GM12878 (cell line): ENCODE measurements at regions not wholly inside any gene's neighbourhood (a gene's known extent, or its start where the extent isn't known, plus 50 kb on each side); places are given as distances from the start of the nearest gene placed in this dataset.

Source experiments
- ATAC-seq: fragments of 200-7000 bp; cut with Tn5 transposase; 3 replicates; pipeline ENCODE4 v1.9.1; 2020; ENCODE audit warnings: mild to moderate bottlenecking, moderate library complexity
- BruUV-seq: library from RNA; stranded (reverse); fragments of 400-500 nt; replicated peaks from 2 replicates; lab custom pipeline; 2021; lab: Mats Ljungman, UMichigan
- CTCF ChIA-PET: fragments of 300-600 bp; sonication (Branson Sonifier 250); formaldehyde crosslinking; extraction: SDS; loops from one replicate; lab custom pipeline; 2021; ENCODE audit warnings: inconsistent platforms; lab: Yijun Ruan, JAX
- POLR2A ChIA-PET: fragments of 350-600 bp; formaldehyde crosslinking; extraction: SDS; loops from one replicate; lab custom pipeline; 2021; ENCODE audit warnings: inconsistent platforms; lab: Charles Lee
- RAD21 ChIA-PET: fragments of 300-600 bp; sonication (Branson Sonifier 250); formaldehyde crosslinking; loops from one replicate; lab custom pipeline; 2023; ENCODE audit warnings: antibody characterized with exemption; ENCODE audit not compliant: unreplicated experiment; lab: Charles Lee
- SMC1A ChIA-PET: fragments of 300-600 bp; sonication (Branson Sonifier 250); formaldehyde crosslinking; loops from one replicate; lab custom pipeline; 2023; ENCODE audit not compliant: unreplicated experiment, uncharacterized antibody; lab: Charles Lee
- DNase-seq: peaks from one replicate; pipeline ENCODE4 v3.0.0-alpha.2; 2011; ENCODE audit warnings: low read depth, low spot score
- FAIRE-seq: peaks from 3 replicates; lab custom pipeline; 2011; peaks lifted over from hg19 to GRCh38; lab: Jason Lieb, UNC
- H2AFZ ChIP-seq: 2 replicates; pipeline ENCODE4 v1.6.0; 2011; ENCODE audit warnings: low read depth, low read length, control low read depth; ENCODE audit not compliant: control insufficient read depth
- H3K27ac ChIP-seq: 2 replicates; pipeline ENCODE4 v1.5.1; 2011; ENCODE audit warnings: control low read depth; ENCODE audit not compliant: control insufficient read depth, insufficient read depth
- H3K27me3 ChIP-seq, 2 experiments: replicated peaks in 1 of 2; 2 replicates each; pipeline versions ENCODE4 v1.6.0 to v1.6.1; 2011; ENCODE audit warnings: low read length in 1 of 2; ENCODE audit not compliant: control insufficient read depth in 2 of 2, insufficient read depth in 2 of 2
- H3K36me3 ChIP-seq, 2 experiments: 2 replicates each; pipeline ENCODE4 v1.5.1; 2011; ENCODE audit warnings: low read length in 1 of 2; ENCODE audit not compliant: control insufficient read depth in 2 of 2, insufficient read depth in 2 of 2
- H3K4me1 ChIP-seq: 2 replicates; pipeline ENCODE4 v1.6.1; 2011; ENCODE audit warnings: mild to moderate bottlenecking, low read length, moderate library complexity, mixed read lengths; ENCODE audit not compliant: control insufficient read depth, insufficient read depth
- H3K4me2 ChIP-seq: 2 replicates; pipeline ENCODE4 v1.6.0; 2011; ENCODE audit warnings: control low read depth; ENCODE audit not compliant: control insufficient read depth, insufficient read depth
- H3K4me3 ChIP-seq: fragments of 200-600 bp; sonication (generic); 2 replicates; pipeline ENCODE4 v1.5.1; 2016
- H3K79me2 ChIP-seq: 2 replicates; pipeline ENCODE4 v1.6.0; 2011; ENCODE audit warnings: low read length; ENCODE audit not compliant: control insufficient read depth, insufficient read depth
- H3K9ac ChIP-seq: 2 replicates; pipeline ENCODE4 v1.8.0; 2011; ENCODE audit warnings: low read length, control low read depth, mixed read lengths; ENCODE audit not compliant: control insufficient read depth, insufficient read depth
- H3K9me3 ChIP-seq: replicated peaks from 3 replicates; pipeline ENCODE4 v1.5.1; 2011; ENCODE audit warnings: mild to moderate bottlenecking, low read length; ENCODE audit not compliant: control insufficient read depth, insufficient read depth
- H4K20me1 ChIP-seq: 2 replicates; pipeline ENCODE4 v1.6.0; 2011; ENCODE audit not compliant: control insufficient read depth, insufficient read depth
- ASH2L ChIP-seq: fragments of 300-600, 200-600 bp; sonication (generic); IDR thresholded peaks from 2 replicates; pipeline ENCODE4 v1.6.1; 2017; ENCODE audit warnings: low read depth, mild to moderate bottlenecking, borderline replicate concordance
- BRCA1 ChIP-seq: IDR thresholded peaks from 2 replicates; pipeline ENCODE4 v1.6.1; 2011; ENCODE audit warnings: low read depth, low read length, improper control_type of control experiment
- E2F8 ChIP-seq: fragments of 450-650 bp; IDR thresholded peaks from 2 replicates; pipeline ENCODE4 v1.6.1; 2018; ENCODE audit warnings: mild to moderate bottlenecking, low read depth, moderate library complexity; ENCODE audit not compliant: partially characterized antibody
- EZH2 ChIP-seq: IDR thresholded peaks from 2 replicates; pipeline ENCODE4 v1.6.1; 2012; ENCODE audit warnings: low read depth, mild to moderate bottlenecking, control low read depth, inconsistent platforms, low read length, borderline replicate concordance; ENCODE audit not compliant: control insufficient read depth
- HDAC6 ChIP-seq: fragments of 200-600 bp; sonication (generic); IDR thresholded peaks from one replicate; pipeline ENCODE4 v1.8.0; 2017; ENCODE audit warnings: antibody characterized with exemption; ENCODE audit not compliant: unreplicated experiment
- MAX ChIP-seq: IDR thresholded peaks from 2 replicates; pipeline ENCODE4 v1.6.1; 2012; ENCODE audit warnings: low read depth, low read length, improper control_type of control experiment
- MTA3 ChIP-seq: IDR thresholded peaks from 2 replicates; pipeline ENCODE4 v1.6.1; 2012; ENCODE audit warnings: low read length, inconsistent platforms, borderline replicate concordance
- RAD51 ChIP-seq: fragments of 450-650 bp; IDR thresholded peaks from 2 replicates; pipeline ENCODE4 v1.6.1; 2016; ENCODE audit warnings: moderate library complexity, mild to moderate bottlenecking, inconsistent platforms
- SMAD5 ChIP-seq: IDR thresholded peaks from 2 replicates; pipeline ENCODE4 v1.6.1; 2016; ENCODE audit warnings: antibody characterized with exemption, low read depth
- TCF7 ChIP-seq: IDR thresholded peaks from 2 replicates; pipeline ENCODE4 v1.6.1; 2014; ENCODE audit warnings: antibody characterized with exemption, borderline replicate concordance
- USF1 ChIP-seq: IDR thresholded peaks from 2 replicates; pipeline ENCODE4 v1.6.1; 2011; ENCODE audit warnings: borderline replicate concordance, low read depth, mild to moderate bottlenecking, moderate library complexity, mixed read lengths, low read length; ENCODE audit not compliant: insufficient read depth; ENCODE audit errors: extremely low read length
- ZBTB11 ChIP-seq: fragments of 450-650 bp; formaldehyde crosslinking; IDR thresholded peaks from 2 replicates; pipeline ENCODE4 v1.5.0; 2022; ENCODE audit warnings: mild to moderate bottlenecking, missing genetic modification characterization
- WGBS: methylation state at CpG from one replicate; pipeline ENCODE4 v1.1.6; 2016; ENCODE audit warnings: low lambda C conversion rate; ENCODE audit not compliant: insufficient replicate concordance, insufficient coverage; ENCODE audit errors: missing lambda C conversion rate; 5-methylcytosine and 5-hydroxymethylcytosine counted together
- in situ Hi-C: fragments of 300-500 bp; cut with MboI; formaldehyde crosslinking; loops from 9 replicates; pipeline ENCODE4 v1.14.3; 2018; ENCODE audit warnings: mixed read lengths
- intact Hi-C: fragments of 100-400 bp; cut with micrococcal nuclease; formaldehyde crosslinking; loops from one replicate; pipeline ENCODE4 v1.14.2; 2022; ENCODE audit not compliant: unreplicated experiment
- TF ChIP-seq, protein P1 (sequence below): fragments of 450-650 bp; IDR thresholded peaks from 2 replicates; pipeline ENCODE4 v1.6.1; 2016; ENCODE audit warnings: mild to moderate bottlenecking
- TF ChIP-seq, protein P2 (sequence below): fragments of 450-650 bp; IDR thresholded peaks from 2 replicates; pipeline ENCODE4 v1.6.1; 2017; ENCODE audit warnings: borderline replicate concordance

DNA sequence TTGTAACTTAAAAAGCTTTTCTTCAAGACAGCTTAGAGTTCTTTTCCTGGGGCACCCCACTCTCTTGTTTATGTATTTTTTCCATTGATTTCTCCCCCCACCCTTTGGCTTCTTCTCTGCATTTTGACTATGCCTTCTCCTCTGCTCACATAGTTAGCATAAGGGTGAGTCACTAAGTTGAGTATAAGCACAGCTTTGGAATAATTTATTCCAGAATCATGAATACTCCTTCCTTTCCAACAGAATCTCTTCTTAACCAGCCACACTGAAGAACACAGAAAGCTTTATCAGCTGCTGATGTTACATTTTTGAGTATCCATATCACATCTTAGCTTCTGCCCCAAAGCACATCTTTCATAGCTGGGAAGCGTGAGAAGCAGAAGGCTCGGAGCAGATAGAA is 449.5 kb upstream of the MKI67 start:
- no peak for DNase-seq
- no peak overlapping the region for H3K4me2 ChIP-seq
- no peaks in the 10 kb centered on the region for H3K36me3 ChIP-seq
- no peak overlapping the region for H3K9ac ChIP-seq
- in situ Hi-C loops, result no loop called here
- CTCF ChIA-PET, result no interaction called here
- H3K27ac ChIP-seq, result no peak overlapping the region
- 0% methylated on average over 2 of the region's 2 CpGs for WGBS
- no peak overlapping the region for H3K4me3 ChIP-seq
- intact Hi-C loops, result no loop called here
- TF ChIP-seq USF1 (no peak), TCF7 (no peak), MTA3 (no peak), EZH2 (no peak), ZBTB11 (CRISPR knock-in tag) (no peak), E2F8 (no peak), BRCA1 (no peak), HDAC6 (no peak), ASH2L (no peak), RAD51 (no peak), MAX (no peak), SMAD5 (no peak)
- TF ChIP-seq, protein P1, sequence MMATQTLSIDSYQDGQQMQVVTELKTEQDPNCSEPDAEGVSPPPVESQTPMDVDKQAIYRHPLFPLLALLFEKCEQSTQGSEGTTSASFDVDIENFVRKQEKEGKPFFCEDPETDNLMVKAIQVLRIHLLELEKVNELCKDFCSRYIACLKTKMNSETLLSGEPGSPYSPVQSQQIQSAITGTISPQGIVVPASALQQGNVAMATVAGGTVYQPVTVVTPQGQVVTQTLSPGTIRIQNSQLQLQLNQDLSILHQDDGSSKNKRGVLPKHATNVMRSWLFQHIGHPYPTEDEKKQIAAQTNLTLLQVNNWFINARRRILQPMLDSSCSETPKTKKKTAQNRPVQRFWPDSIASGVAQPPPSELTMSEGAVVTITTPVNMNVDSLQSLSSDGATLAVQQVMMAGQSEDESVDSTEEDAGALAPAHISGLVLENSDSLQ, result no peak
- TF ChIP-seq, protein P2, sequence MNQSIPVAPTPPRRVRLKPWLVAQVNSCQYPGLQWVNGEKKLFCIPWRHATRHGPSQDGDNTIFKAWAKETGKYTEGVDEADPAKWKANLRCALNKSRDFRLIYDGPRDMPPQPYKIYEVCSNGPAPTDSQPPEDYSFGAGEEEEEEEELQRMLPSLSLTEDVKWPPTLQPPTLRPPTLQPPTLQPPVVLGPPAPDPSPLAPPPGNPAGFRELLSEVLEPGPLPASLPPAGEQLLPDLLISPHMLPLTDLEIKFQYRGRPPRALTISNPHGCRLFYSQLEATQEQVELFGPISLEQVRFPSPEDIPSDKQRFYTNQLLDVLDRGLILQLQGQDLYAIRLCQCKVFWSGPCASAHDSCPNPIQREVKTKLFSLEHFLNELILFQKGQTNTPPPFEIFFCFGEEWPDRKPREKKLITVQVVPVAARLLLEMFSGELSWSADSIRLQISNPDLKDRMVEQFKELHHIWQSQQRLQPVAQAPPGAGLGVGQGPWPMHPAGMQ, result no peak
- TF ChIP-seq, all 136 proteins: peak for 0
- ChIA-PET POLR2A (no interaction called here), RAD21 (no interaction called here), SMC1A (no interaction called here)
- ATAC-seq, result no peak
- Histone ChIP-seq H2AFZ (no peak overlapping the region), H3K79me2 (no peaks in the 10 kb centered on the region), H4K20me1 (no peaks in the 10 kb centered on the region), H3K9me3 (no peaks in the 10 kb centered on the region), H3K27me3 (peaks cover 0 to 2% of the 10 kb centered on the region in 2 experiments; a peak in 1 of 4 replicates), H3K4me1 (no peaks in the 10 kb centered on the region)
- no TSS peak for BruUV-seq
- FAIRE-seq, result no peak
